T-cell (primary cell): ENCODE measurements at regions not wholly inside any gene's neighbourhood (a gene's known extent, or its start where the extent isn't known, plus 50 kb on each side); places are given as distances from the start of the nearest gene placed in this dataset.

ENCODE experiments used
- ATAC-seq, 4 experiments: fragments of 200-7000 bp in 3 of 4; fragments of 150-1000 bp in 1 of 4; cut with Tn5 transposase; replicated peaks in 1 of 4; 1 replicate in 3 of 4; 2 replicates in 1 of 4; pipeline ENCODE4 v1.10.0; 2021; ENCODE audit warnings: moderate library complexity in 3 of 4, mild to moderate bottlenecking in 2 of 4, moderate number of reproducible peaks in 1 of 4
- CTCF ChIA-PET, 2 donors: fragments of 300-600 bp; sonication (Branson Sonifier 250); formaldehyde crosslinking; loops; one replicate each; lab custom pipeline; 2022; ENCODE audit warnings: antibody characterized with exemption in 2 of 2; lab: Charles Lee
- POLR2A ChIA-PET, 2 donors: fragments of 300-600 bp; sonication (Branson Sonifier 250); formaldehyde crosslinking; loops; one replicate each; lab custom pipeline; 2022; ENCODE audit warnings: antibody characterized with exemption in 2 of 2; lab: Charles Lee
- DNase-seq, 35 experiments: peaks; one replicate each; pipeline versions ENCODE4 v3.0.0 to v3.0.0-alpha.2; 2013 to 2023
- H3K27ac ChIP-seq: one replicate; pipeline ENCODE4 v1.5.1; 2013; ENCODE audit warnings: low read length
- H3K27me3 ChIP-seq, 2 experiments: replicated peaks in 1 of 2; 1 replicate in 1 of 2; 2 replicates in 1 of 2; pipeline versions ENCODE4 v1.6.1 to v1.7.0; 2013; ENCODE audit warnings: low read length in 1 of 2, mixed read lengths in 1 of 2; ENCODE audit not compliant: control insufficient read depth in 2 of 2, insufficient read depth in 2 of 2; ENCODE audit errors: extremely low read depth in 1 of 2
- H3K36me3 ChIP-seq, 2 donors: 1 replicate in 1 of 2; 2 replicates in 1 of 2; pipeline versions ENCODE4 v1.6.1 to v1.7.0; 2013; ENCODE audit warnings: low read length in 1 of 2; ENCODE audit not compliant: control insufficient read depth in 2 of 2, insufficient read depth in 1 of 2; ENCODE audit errors: extremely low read depth in 1 of 2
- H3K4me1 ChIP-seq, 2 experiments: 1 replicate in 1 of 2; 2 replicates in 1 of 2; pipeline versions ENCODE4 v1.6.1 to v1.7.0; 2013; ENCODE audit warnings: low read length in 2 of 2, mixed read lengths in 1 of 2; ENCODE audit not compliant: insufficient read depth in 2 of 2, control insufficient read depth in 1 of 2; ENCODE audit errors: extremely low read depth in 1 of 2
- H3K4me3 ChIP-seq, 2 donors: 1 replicate in 1 of 2; 2 replicates in 1 of 2; pipeline versions ENCODE4 v1.5.1 to v1.7.0; 2013; ENCODE audit warnings: mild to moderate bottlenecking in 2 of 2, low read length in 1 of 2, moderate library complexity in 1 of 2; ENCODE audit not compliant: control insufficient read depth in 1 of 2; ENCODE audit errors: extremely low read depth in 1 of 2
- H3K9me3 ChIP-seq: 2 replicates; pipeline ENCODE4 v1.7.0; 2013
- H3K27ac Mint-ChIP-seq, 2 donors: one replicate each; pipeline ENCODE4 v1.8.0; 2020 to 2021; ENCODE audit warnings: mild to moderate bottlenecking in 2 of 2, mixed read lengths in 2 of 2
- H3K27me3 Mint-ChIP-seq, 2 donors: one replicate each; pipeline ENCODE4 v1.8.0; 2021 to 2022; ENCODE audit warnings: mixed read lengths in 2 of 2
- H3K36me3 Mint-ChIP-seq: one replicate; pipeline ENCODE4 v1.8.0; 2021; ENCODE audit warnings: mixed read lengths
- H3K4me1 Mint-ChIP-seq, 3 donors: one replicate each; pipeline ENCODE4 v1.8.0; 2020 to 2022; ENCODE audit warnings: mixed read lengths in 3 of 3, mild to moderate bottlenecking in 1 of 3
- H3K4me3 Mint-ChIP-seq, 3 donors: one replicate each; pipeline ENCODE4 v1.8.0; 2020 to 2022; ENCODE audit warnings: mild to moderate bottlenecking in 3 of 3, mixed read lengths in 3 of 3, moderate library complexity in 3 of 3
- H3K9me3 Mint-ChIP-seq, 3 donors: one replicate each; pipeline ENCODE4 v1.8.0; 2020 to 2022; ENCODE audit warnings: mixed read lengths in 3 of 3
- WGBS: methylation state at CpG from one replicate; pipeline ENCODE4 v1.1.5; 2013; ENCODE audit warnings: missing lambda C conversion rate; ENCODE audit not compliant: insufficient coverage; 5-methylcytosine and 5-hydroxymethylcytosine counted together

DNA sequence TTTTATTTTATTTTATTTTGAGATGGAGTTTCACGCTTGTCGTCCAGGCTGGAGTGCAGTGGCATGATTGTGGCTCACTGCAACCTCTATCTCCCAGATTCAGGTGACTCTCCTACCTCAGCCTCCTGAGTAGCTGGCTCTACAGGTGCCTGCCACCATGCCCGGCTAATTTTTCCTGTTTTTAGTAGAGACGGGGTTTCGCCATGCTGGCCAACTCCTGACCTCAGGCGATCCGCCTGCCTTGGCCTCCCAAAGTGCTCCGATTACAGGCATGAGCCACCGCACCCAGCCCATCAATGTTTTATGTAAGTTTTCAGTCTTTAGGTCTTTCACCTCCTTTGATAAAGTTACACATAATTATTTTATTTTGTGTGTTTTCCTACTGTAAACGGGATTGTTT, 154.6 kb downstream of the COPRS start:
- H3K4me1 Mint-ChIP-seq: no peaks in the 10 kb centered on the region
- no peak for ATAC-seq
- Histone ChIP-seq H3K27ac (no peak overlapping the region), H3K27me3 (peaks cover 0 to 11% of the 10 kb centered on the region in 2 experiments), H3K9me3 (no peaks in the 10 kb centered on the region), H3K4me3 (no peak overlapping the region), H3K4me1 (no peaks in the 10 kb centered on the region), H3K36me3 (no peaks in the 10 kb centered on the region)
- no peak for DNase-seq
- ChIA-PET CTCF (no interaction called here), POLR2A (no interaction called here)
- no peaks in the 10 kb centered on the region for H3K36me3 Mint-ChIP-seq
- peaks cover 0 to 3% (median 2%) of the 10 kb centered on the region in 3 donors for H3K9me3 Mint-ChIP-seq
- 100% methylated on average over 3 of the region's 10 CpGs for WGBS
- H3K4me3 Mint-ChIP-seq: no peak overlapping the region
- peaks cover 26 to 38% of the 10 kb centered on the region in 2 donors for H3K27me3 Mint-ChIP-seq
- no peak overlapping the region for H3K27ac Mint-ChIP-seq

GRCh38 chr17:31702041-31702440, 157.0 kb downstream of the COPRS start:
- H3K4me3 ChIP-seq: no peak overlapping the region
- H3K27ac Mint-ChIP-seq: no peak overlapping the region
- H3K4me1 ChIP-seq: no peaks in the 10 kb centered on the region
- DNase-seq (no peak), ATAC-seq (no peak)
- H3K36me3 Mint-ChIP-seq: no peaks in the 10 kb centered on the region
- H3K9me3 ChIP-seq: no peaks in the 10 kb centered on the region
- no peak overlapping the region for H3K4me3 Mint-ChIP-seq
- H3K27ac ChIP-seq: no peak overlapping the region
- H3K4me1 Mint-ChIP-seq: no peaks in the 10 kb centered on the region
- 75% methylated on average over 2 of the region's 3 CpGs for WGBS
- H3K9me3 Mint-ChIP-seq: peaks cover 0 to 3% (median 2%) of the 10 kb centered on the region in 3 donors
- POLR2A ChIA-PET: no interaction called here
- CTCF ChIA-PET: no interaction called here
- H3K27me3 Mint-ChIP-seq: peaks cover 22 to 34% of the 10 kb centered on the region in 2 donors
- no peaks in the 10 kb centered on the region for H3K36me3 ChIP-seq
- H3K27me3 ChIP-seq: peaks cover 0 to 14% of the 10 kb centered on the region in 2 experiments

- Histone ChIP-seq H3K4me3 (no peak overlapping the region), H3K9me3 (no peaks in the 10 kb centered on the region), H3K27ac (no peak overlapping the region), H3K4me1 (no peaks in the 10 kb centered on the region), H3K36me3 (no peaks in the 10 kb centered on the region), H3K27me3 (peaks cover 0 to 17% of the 10 kb centered on the region in 2 experiments)
- H3K4me3 Mint-ChIP-seq: no peak overlapping the region
- H3K36me3 Mint-ChIP-seq: no peaks in the 10 kb centered on the region
- no peak overlapping the region for H3K27ac Mint-ChIP-seq
- ATAC-seq (no peak), DNase-seq (no peak)
- no peaks in the 10 kb centered on the region for H3K4me1 Mint-ChIP-seq
- no CpG with 5 or more reads among the region's 1 CpG for WGBS
- CTCF ChIA-PET: interaction anchor here in 1 of 2 donors (0.5 kb wide), 1 partner anchor 819 kb away, joined by 6 read pairs; no protein-coding TSS in a partner anchor
- H3K9me3 Mint-ChIP-seq: peaks cover 0 to 3% (median 2%) of the 10 kb centered on the region in 3 donors
- peaks cover 22 to 31% of the 10 kb centered on the region in 2 donors for H3K27me3 Mint-ChIP-seq
- POLR2A ChIA-PET: interaction anchor here in 1 of 2 donors (0.5 kb wide), 1 partner anchor 99 kb away, joined by 3 read pairs; no protein-coding TSS in a partner anchor
Observed at GRCh38 chr17:31700973-31701372, 158.1 kb downstream of the COPRS start.

DNA sequence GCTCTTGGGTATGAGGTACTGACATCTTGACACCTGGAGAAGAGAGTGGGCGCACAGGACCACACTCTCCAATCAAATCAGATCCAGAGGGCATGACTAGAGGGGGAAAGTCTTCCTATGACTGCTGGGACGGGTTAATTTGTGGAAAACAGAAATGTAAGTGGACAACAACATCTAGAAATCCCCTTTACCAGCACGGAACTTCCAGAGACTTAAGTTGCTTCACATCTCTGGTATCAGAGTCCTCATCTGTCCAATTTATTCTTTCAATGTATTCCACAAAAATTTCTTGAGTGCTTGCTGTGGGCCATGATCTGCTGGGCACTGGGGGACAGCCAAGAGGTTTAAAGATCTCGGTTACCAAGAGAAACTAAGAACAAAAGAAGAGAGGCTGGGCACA, 159.2 kb downstream of the COPRS start:
- peaks cover 0 to 3% (median 2%) of the 10 kb centered on the region in 3 donors for H3K9me3 Mint-ChIP-seq
- Histone ChIP-seq H3K9me3 (no peaks in the 10 kb centered on the region), H3K36me3 (no peaks in the 10 kb centered on the region), H3K27me3 (peaks cover 0 to 18% of the 10 kb centered on the region in 2 experiments), H3K27ac (no peak overlapping the region), H3K4me3 (no peak overlapping the region), H3K4me1 (no peaks in the 10 kb centered on the region)
- H3K4me1 Mint-ChIP-seq: no peaks in the 10 kb centered on the region
- DNase-seq (no peak), ATAC-seq (no peak)
- ChIA-PET CTCF (no interaction called here), POLR2A (no interaction called here)
- H3K4me3 Mint-ChIP-seq: no peak overlapping the region
- peaks cover 16 to 25% of the 10 kb centered on the region in 2 donors for H3K27me3 Mint-ChIP-seq
- no peak overlapping the region for H3K27ac Mint-ChIP-seq
- H3K36me3 Mint-ChIP-seq: no peaks in the 10 kb centered on the region
- 72% methylated on average over 2 of the region's 4 CpGs for WGBS

DNA sequence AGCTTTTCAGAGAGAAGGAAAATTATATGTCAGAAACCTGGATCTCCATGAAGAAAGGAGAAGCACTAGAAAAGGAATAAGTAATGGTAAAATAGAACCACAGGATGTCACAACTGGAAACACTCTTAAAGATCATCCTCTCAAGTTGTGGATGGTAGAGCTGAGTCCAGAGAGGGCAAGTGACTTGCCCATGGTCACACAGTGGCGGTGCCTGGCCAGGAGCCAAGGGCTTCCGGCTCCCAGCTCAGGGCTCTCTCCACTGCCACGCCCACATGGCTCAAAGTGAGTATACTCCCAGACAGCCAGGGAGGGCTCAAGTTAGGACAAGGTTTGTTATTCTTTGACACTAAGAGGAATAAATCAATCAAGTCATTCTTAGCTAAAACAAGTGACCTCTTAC, 159.8 kb downstream of the COPRS start:
- H3K4me3 ChIP-seq: no peak overlapping the region
- Mint-ChIP-seq H3K27me3 (peaks cover 12 to 20% of the 10 kb centered on the region in 2 donors), H3K4me1 (no peaks in the 10 kb centered on the region), H3K36me3 (no peaks in the 10 kb centered on the region), H3K9me3 (peaks cover 0 to 3% (median 2%) of the 10 kb centered on the region in 3 donors), H3K4me3 (no peak overlapping the region), H3K27ac (no peak overlapping the region)
- ATAC-seq: no peak
- no peak overlapping the region for H3K27ac ChIP-seq
- no peaks in the 10 kb centered on the region for H3K36me3 ChIP-seq
- 82% methylated on average over 2 of the region's 3 CpGs for WGBS
- CTCF ChIA-PET: interaction anchor here in 1 of 2 donors (0.7 kb wide), 1 partner anchor 243 kb away, joined by 3 read pairs; no protein-coding TSS in a partner anchor
- no peaks in the 10 kb centered on the region for H3K4me1 ChIP-seq
- DNase-seq: no peak
- POLR2A ChIA-PET: no interaction called here
- H3K27me3 ChIP-seq: peaks cover 0 to 14% of the 10 kb centered on the region in 2 experiments
- no peaks in the 10 kb centered on the region for H3K9me3 ChIP-seq

DNA sequence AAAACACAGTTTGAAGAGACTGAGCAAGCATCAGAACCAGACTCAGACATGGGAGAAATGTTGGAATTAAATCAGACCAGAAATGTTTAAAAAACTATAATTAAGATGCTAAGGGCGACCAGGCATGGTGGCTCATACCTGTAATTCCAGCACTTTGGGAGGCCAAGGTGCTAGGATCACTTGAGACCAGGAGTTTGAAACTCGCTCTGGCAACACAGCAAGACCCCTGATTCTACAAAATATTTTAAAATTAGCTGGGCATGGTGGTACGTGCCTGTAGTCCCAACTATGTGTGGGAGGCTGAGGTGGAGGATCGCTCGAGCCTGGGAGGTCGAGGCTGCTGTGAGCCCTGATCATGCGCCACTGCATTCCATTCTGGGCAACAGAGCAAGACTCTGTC, 160.3 kb downstream of the COPRS start:
- WGBS: no CpG with 5 or more reads among the region's 7 CpGs
- H3K36me3 Mint-ChIP-seq: no peaks in the 10 kb centered on the region
- no peak overlapping the region for H3K4me3 Mint-ChIP-seq
- DNase-seq: no peak
- H3K9me3 Mint-ChIP-seq: peaks cover 0 to 3% (median 2%) of the 10 kb centered on the region in 3 donors
- Histone ChIP-seq H3K4me1 (no peaks in the 10 kb centered on the region), H3K4me3 (no peak overlapping the region), H3K27ac (no peak overlapping the region), H3K36me3 (no peaks in the 10 kb centered on the region), H3K9me3 (no peaks in the 10 kb centered on the region), H3K27me3 (peaks cover 0 to 14% of the 10 kb centered on the region in 2 experiments)
- ChIA-PET POLR2A (no interaction called here), CTCF (interaction anchor here in 1 of 2 donors (0.7 kb wide), 1 partner anchor 243 kb away, joined by 3 read pairs; no protein-coding TSS in a partner anchor)
- peaks cover 8 to 16% of the 10 kb centered on the region in 2 donors for H3K27me3 Mint-ChIP-seq
- ATAC-seq: no peak
- H3K27ac Mint-ChIP-seq: no peak overlapping the region
- no peaks in the 10 kb centered on the region for H3K4me1 Mint-ChIP-seq
